ENCODE measurements at regions not wholly inside any gene's neighbourhood (a gene's known extent, or its start where the extent isn't known, plus 50 kb on each side); places are given as distances from the start of the nearest gene placed in this dataset.

DNA sequence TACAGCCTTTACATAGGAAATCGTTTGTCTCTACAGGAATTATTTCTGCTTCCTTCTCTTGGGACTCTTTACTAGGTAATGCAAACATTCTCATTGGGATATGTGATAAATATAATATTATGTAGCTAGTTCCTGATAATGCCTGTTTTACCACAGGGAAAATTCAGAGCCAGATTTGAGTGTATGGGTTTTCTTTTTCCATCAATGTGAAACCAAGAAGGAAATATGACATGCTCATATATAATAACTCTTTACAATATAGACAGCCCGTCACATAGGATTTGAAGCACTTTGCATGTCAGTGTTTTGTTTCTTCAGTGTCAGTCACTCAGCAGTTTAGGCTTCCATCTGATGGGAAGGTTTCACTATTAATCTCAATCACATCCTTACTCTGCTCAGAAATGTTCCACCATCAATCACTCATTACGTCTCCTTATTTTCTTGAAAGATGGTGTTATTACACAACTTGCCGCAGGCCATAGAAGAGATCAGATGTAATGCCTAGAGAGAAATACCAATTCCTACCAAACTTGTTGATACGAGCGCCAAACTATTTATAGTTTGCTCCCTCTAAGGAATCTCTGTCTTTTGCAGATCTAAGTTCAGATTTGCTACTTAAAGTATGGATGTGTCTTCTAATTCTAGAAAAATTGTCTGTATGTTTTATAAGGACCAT lies 314.8 kb downstream of the DIPK2A start:
- in situ Hi-C loops (cut with HindIII; ENCODE audit: low sequenced_read_pairs) = no loop called here

DNA sequence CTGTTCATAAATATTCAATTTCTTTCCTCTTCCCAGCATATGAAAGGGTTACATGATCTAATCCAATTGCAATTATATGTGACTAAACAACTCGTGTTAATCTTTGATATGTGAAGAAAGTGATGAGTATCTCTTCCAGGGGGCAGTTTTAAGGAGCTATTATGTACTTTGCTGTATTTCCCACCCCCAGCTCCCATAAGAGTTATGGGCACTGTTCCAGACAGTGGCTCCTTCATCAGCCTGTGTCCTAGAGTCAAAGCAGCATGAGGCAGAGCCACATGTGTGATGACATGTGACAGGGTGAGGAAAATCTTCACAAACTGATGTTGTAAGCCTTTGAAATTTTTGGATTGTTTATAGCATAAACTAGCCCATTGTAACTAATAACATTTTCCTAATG lies 315.4 kb downstream of the DIPK2A start:
- in situ Hi-C loops (cut with HindIII; ENCODE audit: low sequenced_read_pairs) = no loop called here

DNA sequence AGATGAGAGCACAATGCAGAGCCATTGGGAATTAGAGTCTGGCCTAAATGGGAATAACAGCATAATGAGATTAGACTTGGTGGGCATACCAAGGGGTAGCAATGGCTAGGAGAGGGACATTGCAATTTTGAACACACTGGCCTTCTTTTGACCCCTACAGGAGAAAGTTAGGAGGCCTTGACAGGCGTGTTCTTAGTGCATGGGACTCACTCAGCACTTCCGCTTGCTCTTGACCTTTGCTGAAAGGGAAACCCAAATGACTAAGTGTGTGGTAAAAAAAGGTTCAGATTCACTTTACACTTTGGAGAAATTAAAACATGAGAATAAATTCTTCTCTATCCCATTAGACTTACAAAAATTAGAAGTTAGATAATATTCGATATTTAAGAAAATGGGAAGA lies 317.4 kb downstream of the DIPK2A start:
- in situ Hi-C loops (cut with HindIII; ENCODE audit: low sequenced_read_pairs) = no loop called here

DNA sequence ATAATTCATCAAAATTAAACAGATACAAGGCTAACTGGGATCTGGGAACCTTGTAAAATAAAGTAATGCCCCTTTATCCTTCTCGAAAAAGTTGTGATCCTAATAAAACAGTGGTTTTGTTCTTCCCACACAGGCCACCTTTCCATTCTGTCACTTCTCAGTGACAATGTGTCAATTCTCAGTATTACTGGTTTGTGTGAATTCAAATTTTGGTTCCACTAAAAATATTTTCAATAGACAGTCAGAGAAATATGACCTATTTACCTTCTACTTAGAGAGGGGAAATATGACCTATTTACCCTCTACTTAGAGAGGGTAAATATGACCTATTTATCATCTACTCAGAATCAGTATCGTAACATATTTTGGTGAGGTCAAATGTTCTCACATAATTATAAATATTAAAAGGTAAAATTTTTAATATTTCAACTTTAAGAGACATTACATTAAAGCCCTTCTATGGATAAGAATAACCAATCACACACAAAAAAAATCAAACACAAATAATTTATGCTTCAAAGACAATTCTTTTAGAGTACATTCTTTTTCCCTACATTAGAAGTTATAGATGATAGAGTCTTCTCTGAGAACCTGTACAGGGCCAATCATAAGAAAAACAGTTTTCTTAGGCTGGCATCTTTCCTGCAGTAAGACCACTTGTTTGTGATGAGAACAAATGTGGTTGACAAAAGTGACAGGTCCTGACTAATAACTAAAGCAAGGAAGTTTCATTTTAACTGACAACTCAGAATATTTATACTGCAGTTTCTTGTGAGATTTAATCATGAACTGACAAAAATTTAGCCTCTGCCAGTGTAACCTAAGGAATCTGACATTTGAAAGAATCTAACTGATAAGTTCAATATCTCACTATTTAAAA lies 323.3 kb downstream of the DIPK2A start:
- in situ Hi-C loops (cut with HindIII; ENCODE audit: low sequenced_read_pairs) = no loop called here

DNA sequence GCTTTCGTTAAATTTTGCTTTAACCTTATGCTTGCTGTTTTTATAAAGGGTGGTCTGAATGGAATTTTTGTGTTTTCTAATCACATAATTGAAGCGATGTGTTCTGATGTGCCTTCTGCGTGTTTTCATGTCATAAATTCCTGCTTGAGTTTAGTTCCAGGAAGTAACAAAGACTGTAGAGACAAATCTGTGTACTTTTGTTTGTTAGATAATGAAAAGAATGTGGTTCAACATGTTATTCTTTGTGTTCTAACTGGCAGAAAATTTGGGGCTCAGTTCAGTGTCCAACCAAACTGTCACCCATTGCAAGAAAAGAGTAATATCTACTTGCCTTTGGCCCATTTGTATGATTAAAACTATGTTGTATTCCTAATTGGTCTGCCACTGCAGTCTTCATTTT lies 324.0 kb downstream of the DIPK2A start:
- in situ Hi-C loops (cut with HindIII; ENCODE audit: low sequenced_read_pairs) = no loop called here

DNA sequence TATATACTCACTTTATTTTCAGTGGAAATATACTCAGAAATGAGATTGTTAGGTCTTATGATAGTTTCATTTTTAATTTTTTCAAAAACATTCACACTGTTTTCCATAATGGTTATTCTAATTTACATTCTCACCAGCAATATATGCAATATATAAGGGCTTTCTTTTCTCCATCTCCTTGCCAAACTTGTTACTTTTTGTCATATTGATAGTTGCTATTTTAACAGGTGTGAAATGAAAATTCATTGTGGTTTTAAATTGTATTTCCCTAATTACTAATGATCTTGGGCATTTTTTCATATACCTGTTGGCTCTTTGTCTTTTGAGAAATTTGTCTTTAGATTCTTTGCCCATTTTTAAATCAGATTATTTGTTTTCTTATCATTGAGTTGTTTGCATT lies 325.2 kb downstream of the DIPK2A start:
- in situ Hi-C loops (cut with HindIII; ENCODE audit: low sequenced_read_pairs) = no loop called here

DNA sequence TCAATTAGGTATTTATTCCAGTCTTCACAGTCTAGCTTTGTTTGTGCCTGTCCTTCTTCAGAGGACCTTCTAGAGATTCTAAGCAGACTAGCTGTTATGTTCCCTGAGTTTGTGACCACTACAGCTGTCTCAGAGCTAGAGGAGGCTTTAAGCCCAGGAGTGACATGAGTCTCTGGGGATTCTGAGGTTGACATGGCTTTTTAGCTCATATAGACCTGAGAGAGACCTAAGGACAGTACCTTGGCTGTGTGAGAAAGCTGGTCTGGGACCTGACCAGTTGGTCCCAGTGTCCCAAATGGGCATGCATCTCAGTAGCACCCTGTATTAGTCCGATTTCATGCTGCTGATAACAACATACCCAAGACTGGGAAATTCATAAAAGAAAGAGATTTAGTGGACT lies 330.2 kb downstream of the DIPK2A start:
- in situ Hi-C loops (cut with HindIII; ENCODE audit: low sequenced_read_pairs) = no loop called here

DNA sequence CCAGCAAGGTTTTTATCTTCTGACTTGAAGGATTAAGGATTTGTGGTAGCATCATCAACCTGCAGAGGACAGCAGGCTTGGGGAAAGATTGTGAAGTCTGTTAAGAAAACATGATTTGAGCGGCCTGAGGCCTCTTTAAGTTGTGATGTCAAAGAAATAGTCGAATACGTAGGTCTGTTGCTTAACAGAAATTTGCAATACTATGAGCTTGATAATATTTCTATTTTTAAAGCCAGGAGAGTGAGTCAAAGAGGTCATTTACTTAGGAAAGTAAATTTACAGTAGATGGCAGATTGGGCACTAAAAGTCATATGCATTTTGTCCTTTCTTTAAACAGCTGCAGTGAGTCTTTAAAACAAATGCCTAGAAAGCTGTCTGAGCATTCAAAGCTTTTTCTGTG lies 336.3 kb downstream of the DIPK2A start:
- in situ Hi-C loops (cut with HindIII; ENCODE audit: low sequenced_read_pairs) = no loop called here

DNA sequence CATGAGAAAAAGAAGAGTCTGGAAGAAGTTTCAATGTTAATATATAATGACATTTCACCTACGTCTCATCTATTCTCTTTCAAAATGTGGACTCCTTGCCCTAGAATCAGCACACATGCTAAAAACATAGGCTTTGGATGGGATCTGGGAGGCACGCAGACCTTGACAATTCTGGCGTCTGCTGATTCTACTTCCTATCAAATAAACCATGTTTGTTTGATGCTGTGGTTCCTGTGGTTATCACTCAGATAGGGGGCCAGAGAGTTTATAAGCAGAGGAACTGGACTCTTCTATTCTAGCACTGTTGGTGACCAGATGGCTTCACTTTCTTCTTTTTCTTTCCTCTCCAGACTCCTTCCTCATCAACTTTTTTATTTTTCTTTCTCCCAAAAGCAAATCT lies 336.8 kb downstream of the DIPK2A start:
- in situ Hi-C loops (cut with HindIII; ENCODE audit: low sequenced_read_pairs) = no loop called here

DNA sequence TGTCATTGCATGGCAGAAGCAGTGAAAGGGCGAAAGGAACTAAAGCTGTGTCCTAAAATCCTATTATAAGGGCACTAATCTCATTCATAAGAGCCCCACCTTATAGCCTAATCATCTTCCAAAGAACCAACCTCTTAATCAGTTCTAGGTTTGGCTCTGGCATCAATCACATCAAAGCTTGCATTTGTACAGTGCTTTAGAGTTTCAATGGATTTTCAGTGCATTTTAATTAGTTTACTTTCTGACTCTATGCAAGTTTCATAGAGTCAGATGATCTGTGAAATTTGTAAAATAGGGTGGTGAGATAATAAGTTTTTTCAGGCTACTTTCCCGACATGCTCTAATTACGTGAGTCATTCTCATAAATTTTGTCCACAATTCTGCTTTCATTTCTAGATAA lies 341.1 kb downstream of the DIPK2A start:
- in situ Hi-C loops (cut with HindIII; ENCODE audit: low sequenced_read_pairs) = no loop called here

DNA sequence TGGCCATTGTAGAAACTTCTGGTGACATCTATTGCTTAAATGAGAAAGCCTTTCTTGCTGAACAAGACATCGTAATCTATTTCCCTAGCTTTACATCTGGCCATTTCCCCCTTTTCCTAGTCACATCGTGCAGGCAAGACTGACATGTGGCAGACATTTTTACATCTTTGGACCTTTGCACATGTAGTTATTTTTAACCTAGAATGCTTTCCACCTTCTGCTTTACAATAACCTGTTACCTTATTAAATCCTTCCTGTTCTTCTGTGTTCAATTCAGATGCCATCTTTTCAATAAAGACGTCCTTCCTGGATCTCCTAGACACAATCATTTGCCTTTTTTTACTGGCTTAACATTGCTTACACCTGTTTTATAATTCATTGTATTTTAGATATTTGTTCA lies 343.3 kb downstream of the DIPK2A start:
- in situ Hi-C loops (cut with HindIII; ENCODE audit: low sequenced_read_pairs) = no loop called here

DNA sequence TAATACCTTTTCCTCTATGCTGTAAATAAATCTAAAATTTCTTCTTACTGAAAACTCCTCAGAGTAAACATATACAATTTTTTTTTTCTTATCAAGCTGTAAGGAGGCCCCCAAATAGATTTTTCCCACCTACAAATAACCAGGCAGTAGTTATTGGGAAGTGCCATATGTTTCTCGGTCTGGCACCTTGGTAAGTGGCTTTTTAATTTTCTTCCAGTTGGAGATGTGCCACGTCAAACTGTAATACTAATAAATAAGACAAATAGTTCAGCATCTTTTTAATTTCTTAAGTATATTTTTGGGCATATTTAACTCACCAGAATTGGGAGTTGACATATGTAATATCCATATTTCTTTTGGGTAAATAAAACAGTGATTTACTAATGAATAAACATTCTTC lies 346.3 kb downstream of the DIPK2A start:
- in situ Hi-C loops (cut with HindIII; ENCODE audit: low sequenced_read_pairs) = no loop called here

DNA sequence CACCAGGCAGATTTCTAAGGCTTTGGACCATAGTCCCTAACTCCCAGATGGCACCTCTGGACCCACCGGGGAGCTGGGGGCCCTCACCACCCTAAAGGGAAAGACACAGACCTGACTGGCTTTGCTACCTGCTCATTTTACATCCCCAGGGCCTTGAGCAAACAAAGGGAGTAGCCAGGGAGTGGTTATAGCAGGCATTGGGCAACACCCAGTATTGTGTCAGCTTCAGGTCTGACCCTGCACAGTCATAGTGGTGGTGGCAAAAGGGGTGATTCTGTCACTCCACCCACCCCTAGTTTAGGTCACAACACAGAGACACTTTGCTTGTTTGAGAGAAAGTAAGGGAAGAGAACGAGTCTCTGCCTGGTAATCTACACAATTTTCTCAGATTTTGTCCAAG lies 352.5 kb downstream of the DIPK2A start:
- in situ Hi-C loops (cut with HindIII; ENCODE audit: low sequenced_read_pairs) = no loop called here

DNA sequence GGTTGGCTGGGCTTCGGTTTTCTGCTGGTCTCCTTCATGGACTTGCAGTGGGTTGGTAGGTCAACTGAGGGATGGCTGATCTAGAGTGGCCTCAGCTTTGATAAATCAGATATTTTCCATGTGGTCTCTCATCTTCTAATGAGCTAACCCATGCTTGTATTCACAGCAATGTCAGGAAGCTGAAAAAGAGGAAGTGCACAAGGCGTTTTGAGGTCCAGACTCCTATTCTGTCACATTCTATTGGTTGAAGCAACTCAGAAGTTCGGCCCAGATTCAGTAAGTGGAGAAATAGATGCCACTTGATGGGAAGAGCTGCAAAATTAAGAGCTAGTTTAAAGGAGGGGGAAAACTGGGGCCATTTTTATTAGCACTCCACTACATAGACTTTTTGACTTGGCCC lies 361.2 kb downstream of the DIPK2A start:
- in situ Hi-C loops (cut with HindIII; ENCODE audit: low sequenced_read_pairs) = no loop called here

DNA sequence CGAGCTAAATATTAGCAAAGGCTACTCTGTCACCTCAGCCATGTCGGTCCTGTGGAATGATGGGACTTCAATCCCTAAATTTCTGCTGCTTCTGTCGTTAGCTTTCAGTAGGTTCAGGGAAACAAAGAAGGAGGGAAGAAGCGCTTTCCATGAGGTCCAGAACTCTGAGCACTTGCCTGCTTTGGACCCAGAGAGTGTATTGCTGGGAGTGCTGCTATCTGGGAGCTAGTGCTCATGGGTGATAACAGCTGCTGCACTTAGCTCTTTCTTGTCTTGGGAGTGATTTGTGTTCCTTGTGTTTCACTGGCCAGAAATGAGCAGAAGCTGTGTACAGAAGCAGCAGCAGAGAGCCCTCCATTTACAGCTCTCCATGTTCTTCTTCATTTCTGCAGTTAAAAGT lies 369.8 kb downstream of the DIPK2A start:
- in situ Hi-C loops (cut with HindIII; ENCODE audit: low sequenced_read_pairs) = no loop called here

DNA sequence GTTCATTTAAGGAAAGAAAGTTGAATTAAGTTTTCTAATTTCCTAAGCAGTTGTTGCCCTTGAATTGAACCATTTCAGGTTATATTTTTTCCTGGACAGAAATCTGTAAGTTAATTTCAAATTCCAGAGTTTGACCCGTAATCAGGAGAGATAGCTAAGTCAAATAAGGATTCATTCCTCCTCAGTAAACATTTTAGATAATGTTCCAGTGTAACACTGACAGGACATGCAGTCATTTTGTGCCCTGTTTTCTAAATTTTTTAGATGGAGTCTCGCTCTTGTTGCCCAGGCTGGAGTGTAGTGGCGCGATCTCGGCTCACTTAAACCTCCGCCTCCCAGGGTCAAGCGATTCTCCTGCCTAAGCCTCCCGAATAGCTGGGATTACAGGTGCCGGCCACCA lies 371.7 kb downstream of the DIPK2A start:
- in situ Hi-C loops (cut with HindIII; ENCODE audit: low sequenced_read_pairs) = no loop called here

DNA sequence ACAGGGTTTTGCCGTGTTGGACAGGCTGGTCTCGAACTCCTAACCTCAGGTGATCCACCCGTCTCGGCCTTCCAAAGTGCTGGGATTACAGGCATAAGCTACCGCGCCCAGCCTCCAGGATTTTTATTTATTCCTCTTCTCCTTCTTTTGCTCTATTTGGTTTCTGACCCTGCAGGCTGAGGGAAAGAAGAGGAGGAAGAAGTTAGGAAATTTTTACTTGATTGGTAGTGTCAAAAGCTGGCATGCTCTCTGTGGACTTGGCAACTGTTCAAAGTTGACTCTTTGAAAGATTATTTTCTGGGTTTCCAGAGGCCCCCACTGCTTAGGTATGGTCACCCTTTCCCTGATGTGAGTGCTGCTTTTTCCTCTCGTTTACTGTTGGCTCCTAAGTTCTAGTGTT lies 372.2 kb downstream of the DIPK2A start:
- in situ Hi-C loops (cut with HindIII; ENCODE audit: low sequenced_read_pairs) = no loop called here

DNA sequence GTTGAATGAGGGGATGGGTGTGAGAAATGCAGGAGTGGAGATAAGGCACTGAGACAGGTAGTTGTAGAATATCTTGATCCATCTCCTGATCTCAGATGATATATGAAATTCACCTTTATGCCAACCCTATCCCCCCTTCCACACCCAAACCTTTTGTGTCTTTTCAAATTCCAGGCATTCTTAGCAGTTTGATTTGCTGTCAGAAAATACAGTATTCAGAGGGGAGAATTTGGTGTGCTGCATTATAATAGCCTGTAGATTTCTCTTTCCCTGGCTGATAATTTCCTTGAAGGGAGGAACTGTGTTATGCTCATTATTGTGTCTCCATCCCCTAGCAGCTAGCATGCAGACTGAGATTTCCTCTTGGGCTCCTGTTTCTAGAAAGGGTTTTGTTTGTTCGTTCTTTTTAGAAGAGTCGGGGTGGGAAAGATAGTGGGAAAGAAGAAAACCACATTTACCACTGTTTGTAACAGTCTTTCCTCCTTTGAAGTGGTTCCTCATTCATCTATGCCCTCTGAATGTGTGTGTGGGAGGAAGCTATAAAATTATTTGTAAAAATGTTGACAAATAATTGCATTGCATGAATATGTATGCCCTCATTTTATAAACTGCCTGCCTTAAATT lies 373.4 kb downstream of the DIPK2A start:
- in situ Hi-C loops (cut with HindIII; ENCODE audit: low sequenced_read_pairs) = no loop called here

DNA sequence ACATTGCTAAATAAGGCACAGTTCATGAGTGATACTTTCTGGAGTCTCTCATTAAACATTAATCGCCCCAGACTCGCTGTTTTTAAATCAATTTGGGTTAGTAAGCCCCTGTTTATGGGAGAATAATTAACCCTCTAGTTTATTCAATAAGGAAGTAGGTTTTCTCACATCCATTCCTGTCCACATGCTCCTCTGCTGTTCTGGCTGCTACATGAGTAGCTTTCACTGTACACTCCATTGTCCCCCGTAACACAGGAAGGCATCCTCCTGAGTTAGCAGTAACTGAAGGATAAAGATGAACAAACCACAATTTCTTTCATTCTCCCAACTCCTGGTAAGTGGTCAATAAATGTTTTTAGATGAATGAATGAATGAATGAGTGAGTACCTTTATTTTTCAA lies 378.5 kb downstream of the DIPK2A start:
- in situ Hi-C loops (cut with HindIII; ENCODE audit: low sequenced_read_pairs) = no loop called here

DNA sequence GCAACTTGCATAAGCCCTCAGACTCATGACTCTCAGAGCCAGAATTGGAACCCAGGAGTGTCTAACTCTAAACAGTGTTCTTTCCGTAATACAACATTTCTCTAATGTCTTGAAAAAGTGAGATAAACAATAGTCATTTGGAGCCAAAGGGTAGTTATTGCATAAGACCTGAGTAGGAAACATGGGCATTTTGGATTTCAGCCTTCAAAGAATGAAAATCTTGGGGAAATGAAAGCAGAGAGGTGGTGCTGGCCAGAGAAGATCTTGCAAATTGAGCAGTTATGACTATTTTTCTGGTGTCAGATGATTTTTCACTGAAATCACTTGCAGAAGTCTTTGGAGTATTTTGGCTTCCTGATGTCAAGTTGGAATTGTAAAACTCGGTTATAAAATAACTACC lies 379.4 kb downstream of the DIPK2A start:
- in situ Hi-C loops (cut with HindIII; ENCODE audit: low sequenced_read_pairs) = no loop called here

DNA sequence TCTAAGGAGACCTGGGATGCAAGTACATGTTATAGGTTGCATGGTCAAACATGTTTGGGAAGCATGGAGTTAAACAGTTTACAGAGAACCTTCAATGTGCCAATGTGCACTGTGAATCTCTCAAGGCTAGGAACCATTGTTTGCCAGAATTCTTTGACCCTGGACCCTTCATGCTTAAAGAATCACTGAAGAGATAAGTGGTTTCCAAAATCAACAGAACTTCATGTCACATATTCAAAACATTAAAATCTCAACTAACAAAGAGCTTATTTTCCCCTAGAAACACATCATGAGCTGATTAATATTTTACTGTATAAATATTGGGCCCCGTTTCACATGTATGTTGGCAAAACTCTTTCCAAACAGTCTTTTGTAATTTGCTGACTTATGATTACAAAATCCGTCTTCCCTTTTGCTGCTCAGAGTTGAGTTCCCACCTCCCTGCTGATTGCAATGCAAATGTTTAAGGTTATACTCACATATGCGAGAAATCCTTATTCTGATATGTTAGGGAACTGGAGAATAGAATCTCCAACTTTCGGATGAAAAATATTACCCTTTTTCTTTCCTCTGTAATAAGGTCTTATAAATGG lies 380.2 kb downstream of the DIPK2A start:
- in situ Hi-C loops (cut with HindIII; ENCODE audit: low sequenced_read_pairs) = no loop called here

DNA sequence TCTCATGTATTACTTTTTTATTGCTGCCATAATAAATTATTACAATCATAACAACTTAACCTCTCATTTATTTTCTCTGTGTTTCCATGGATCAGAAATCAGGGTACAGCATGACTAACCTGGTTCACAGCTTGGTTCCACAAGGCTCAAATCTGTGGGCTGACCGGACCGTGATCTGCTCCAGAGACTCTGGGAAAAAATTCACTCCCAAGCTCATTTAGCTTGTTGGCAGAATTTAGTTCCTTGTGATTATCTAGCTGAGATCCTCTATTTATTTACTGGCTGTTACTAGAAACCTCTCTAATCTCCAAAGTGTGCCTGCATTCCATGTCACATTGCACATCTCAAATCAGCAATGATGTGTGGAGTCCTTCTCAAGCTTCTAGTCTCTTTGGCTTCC lies 386.6 kb downstream of the DIPK2A start:
- in situ Hi-C loops (cut with HindIII; ENCODE audit: low sequenced_read_pairs) = no loop called here
